ENCODE measurements at regions not wholly inside any gene's neighbourhood (a gene's known extent, or its start where the extent isn't known, plus 50 kb on each side); places are given as distances from the start of the nearest gene placed in this dataset.

DNA sequence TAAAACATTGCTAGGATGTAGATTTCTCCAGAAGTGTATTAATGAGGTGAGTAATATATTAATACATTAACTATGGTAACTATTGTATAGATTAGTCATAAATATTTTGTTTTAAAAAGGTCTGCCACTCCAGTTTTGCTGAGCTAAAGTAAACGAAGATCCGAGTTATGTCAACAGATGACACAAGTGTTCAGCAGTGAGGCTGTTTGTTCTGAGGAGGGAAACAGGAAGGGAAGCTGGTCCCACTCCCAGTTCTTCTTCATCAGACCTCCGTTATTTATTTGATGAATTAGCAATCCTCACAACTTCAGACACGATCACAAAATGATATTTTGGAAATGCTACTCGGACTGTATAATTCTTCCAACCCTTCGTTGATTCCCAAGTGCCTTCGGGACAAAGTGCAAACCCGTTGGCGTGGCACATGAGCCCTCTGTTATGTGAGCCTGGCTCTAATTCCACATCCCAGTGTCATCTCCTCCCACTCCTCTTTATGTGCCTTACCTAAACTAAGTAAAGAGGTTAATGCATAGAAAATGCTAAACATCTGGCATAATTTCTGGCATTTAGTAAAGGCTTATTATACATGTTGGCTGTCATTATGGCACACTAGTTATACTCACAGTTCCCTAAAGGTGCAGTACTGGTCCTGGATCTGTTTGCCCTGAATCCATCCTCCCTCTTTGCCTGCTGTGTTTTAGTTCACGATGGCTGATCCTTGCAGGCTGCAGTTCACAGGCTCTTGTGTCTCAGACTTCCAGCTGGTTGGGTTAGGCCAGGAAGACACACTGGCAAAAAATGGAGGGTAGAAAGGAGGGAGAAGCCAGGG is 190.6 kb upstream of the LNX1 start:
- ChIA-PET POLR2A (no interaction called here), CTCF (no interaction called here)
- TF ChIP-seq, protein P1, sequence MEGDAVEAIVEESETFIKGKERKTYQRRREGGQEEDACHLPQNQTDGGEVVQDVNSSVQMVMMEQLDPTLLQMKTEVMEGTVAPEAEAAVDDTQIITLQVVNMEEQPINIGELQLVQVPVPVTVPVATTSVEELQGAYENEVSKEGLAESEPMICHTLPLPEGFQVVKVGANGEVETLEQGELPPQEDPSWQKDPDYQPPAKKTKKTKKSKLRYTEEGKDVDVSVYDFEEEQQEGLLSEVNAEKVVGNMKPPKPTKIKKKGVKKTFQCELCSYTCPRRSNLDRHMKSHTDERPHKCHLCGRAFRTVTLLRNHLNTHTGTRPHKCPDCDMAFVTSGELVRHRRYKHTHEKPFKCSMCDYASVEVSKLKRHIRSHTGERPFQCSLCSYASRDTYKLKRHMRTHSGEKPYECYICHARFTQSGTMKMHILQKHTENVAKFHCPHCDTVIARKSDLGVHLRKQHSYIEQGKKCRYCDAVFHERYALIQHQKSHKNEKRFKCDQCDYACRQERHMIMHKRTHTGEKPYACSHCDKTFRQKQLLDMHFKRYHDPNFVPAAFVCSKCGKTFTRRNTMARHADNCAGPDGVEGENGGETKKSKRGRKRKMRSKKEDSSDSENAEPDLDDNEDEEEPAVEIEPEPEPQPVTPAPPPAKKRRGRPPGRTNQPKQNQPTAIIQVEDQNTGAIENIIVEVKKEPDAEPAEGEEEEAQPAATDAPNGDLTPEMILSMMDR (IDR thresholded peaks at IDR 0.05) = no peak
- Mint-ChIP-seq H3K4me1 (no peaks in the 10 kb centered on the region), H3K4me3 (no peak overlapping the region), H3K27ac (no peak overlapping the region), H3K36me3 (ENCODE audit: low read depth) (no peaks in the 10 kb centered on the region), H3K27me3 (peaks cover 14% of the 10 kb centered on the region), H3K9me3 (no peaks in the 10 kb centered on the region)
- ATAC-seq (ENCODE audit: low read depth) = no peak
- DNase-seq = no peak
- intact Hi-C loops (cut with micrococcal nuclease) = no loop called here

- no peak for DNase-seq
- H3K4me3 Mint-ChIP-seq = no peak overlapping the region
Measured at GRCh38 chr4:53780736-53781400, 189.6 kb upstream of the LNX1 start.

GRCh38 chr4:53779025-53779424 is 187.7 kb upstream of the LNX1 start:
- intact Hi-C loops (cut with micrococcal nuclease) = no loop called here
- H3K4me1 Mint-ChIP-seq = no peaks in the 10 kb centered on the region
- H3K9me3 Mint-ChIP-seq = no peaks in the 10 kb centered on the region
- TF ChIP-seq, protein P1 (IDR thresholded peaks at IDR 0.05) = no peak
- no peak overlapping the region for H3K27ac Mint-ChIP-seq
- no peak overlapping the region for H3K4me3 Mint-ChIP-seq
- POLR2A ChIA-PET = no interaction called here
- no peaks in the 10 kb centered on the region for H3K36me3 Mint-ChIP-seq (ENCODE audit: low read depth)
- peaks cover 14% of the 10 kb centered on the region for H3K27me3 Mint-ChIP-seq
- CTCF ChIA-PET = no interaction called here
- DNase-seq = no peak
- no peak for ATAC-seq (ENCODE audit: low read depth)

More at GRCh38 chr4:53780736-53781400, 189.6 kb upstream of the LNX1 start:
- peaks cover 14% of the 10 kb centered on the region for H3K27me3 Mint-ChIP-seq
- no peaks in the 10 kb centered on the region for H3K36me3 Mint-ChIP-seq (ENCODE audit: low read depth)
- H3K4me1 Mint-ChIP-seq = no peaks in the 10 kb centered on the region
- no peak overlapping the region for H3K27ac Mint-ChIP-seq
- ChIA-PET POLR2A (no interaction called here), CTCF (no interaction called here)
- TF ChIP-seq, protein P1 (IDR thresholded peaks at IDR 0.05) = no peak
- intact Hi-C loops (cut with micrococcal nuclease) = no loop called here
- H3K9me3 Mint-ChIP-seq = no peaks in the 10 kb centered on the region
- no peak for ATAC-seq (ENCODE audit: low read depth)

GRCh38 chr4:53778155-53778554 is 186.9 kb upstream of the LNX1 start:
- CTCF ChIA-PET = interaction anchor here (1.1 kb wide), 1 partner anchor 72 kb away, joined by 4 read pairs; no protein-coding TSS in a partner anchor
- no peak for DNase-seq
- Mint-ChIP-seq H3K27me3 (peaks cover 14% of the 10 kb centered on the region), H3K4me1 (no peaks in the 10 kb centered on the region), H3K4me3 (no peak overlapping the region), H3K36me3 (ENCODE audit: low read depth) (no peaks in the 10 kb centered on the region), H3K9me3 (no peaks in the 10 kb centered on the region), H3K27ac (no peak overlapping the region)
- intact Hi-C loops (cut with micrococcal nuclease) = no loop called here
- no peak for ATAC-seq (ENCODE audit: low read depth)
- TF ChIP-seq, protein P1 (IDR thresholded peaks at IDR 0.05) = no peak
- POLR2A ChIA-PET = no interaction called here

DNA sequence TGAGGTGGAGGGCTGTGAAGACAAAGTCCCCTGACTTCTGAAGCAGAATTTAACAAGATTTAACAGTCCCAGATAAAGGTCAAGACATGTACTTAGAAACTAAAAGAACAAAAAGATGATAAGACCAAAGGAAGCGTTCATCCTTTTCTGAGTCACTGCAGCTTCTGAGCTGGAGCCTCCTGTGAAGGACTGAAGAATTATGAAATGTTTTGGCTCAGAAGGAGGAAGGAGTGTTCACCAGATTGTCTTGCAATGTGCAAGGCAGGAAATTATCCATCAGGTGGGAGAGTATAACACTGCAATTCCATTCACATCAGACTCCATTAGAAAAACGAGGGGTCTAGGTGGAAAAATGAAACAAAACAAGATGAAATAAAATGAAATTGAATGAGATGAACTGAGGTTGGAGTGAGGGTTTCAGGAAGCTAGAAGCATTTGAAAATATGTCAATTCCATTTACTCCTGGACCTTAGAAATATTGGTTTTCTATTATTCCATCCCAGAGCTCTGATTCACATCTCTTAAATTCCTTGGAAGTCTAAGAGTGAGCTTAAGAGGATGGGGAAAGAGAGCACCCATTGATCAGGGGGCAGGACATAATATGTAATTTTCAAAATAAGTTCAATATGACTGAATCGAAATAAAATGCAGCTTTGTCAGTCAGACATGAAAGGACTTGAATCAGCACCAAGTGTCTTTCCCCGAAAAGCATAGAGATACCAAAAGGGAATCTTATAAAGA is 186.1 kb upstream of the LNX1 start:
- intact Hi-C loops (cut with micrococcal nuclease) = no loop called here
- Mint-ChIP-seq H3K4me3 (no peak overlapping the region), H3K36me3 (ENCODE audit: low read depth) (no peaks in the 10 kb centered on the region), H3K4me1 (no peaks in the 10 kb centered on the region), H3K27ac (no peak overlapping the region), H3K27me3 (peaks cover 14% of the 10 kb centered on the region), H3K9me3 (no peaks in the 10 kb centered on the region)
- DNase-seq = no peak
- ChIA-PET CTCF (interaction anchor here (1.1 kb wide), 1 partner anchor 71 kb away, joined by 4 read pairs; no protein-coding TSS in a partner anchor), POLR2A (no interaction called here)
- ATAC-seq (ENCODE audit: low read depth) = no peak
- TF ChIP-seq, protein P1 (IDR thresholded peaks at IDR 0.05) = no peak
